Effector memory CD8-positive, alpha-beta T cell (primary cell): ENCODE measurements at regions not wholly inside any gene's neighbourhood (a gene's known extent, or its start where the extent isn't known, plus 50 kb on each side); places are given as distances from the start of the nearest gene placed in this dataset.

Source experiments
- ATAC-seq: fragments of 150-1000 bp; cut with Tn5 transposase; replicated peaks from 2 replicates; pipeline ENCODE4 v1.10.0; 2021; ENCODE audit warnings: mild to moderate bottlenecking, moderate library complexity
- DNase-seq, 3 experiments: peaks; one replicate each; pipeline ENCODE4 v3.0.0; 2021
- H3K27ac Mint-ChIP-seq, 2 donors: one replicate each; pipeline ENCODE4 v1.8.0; 2022; ENCODE audit warnings: mild to moderate bottlenecking in 2 of 2, mixed read lengths in 2 of 2, moderate library complexity in 2 of 2
- H3K27me3 Mint-ChIP-seq, 2 donors: one replicate each; pipeline ENCODE4 v1.8.0; 2022; ENCODE audit warnings: mixed read lengths in 2 of 2
- H3K36me3 Mint-ChIP-seq: one replicate; pipeline ENCODE4 v1.8.0; 2022; ENCODE audit warnings: mild to moderate bottlenecking, moderate library complexity, mixed read lengths; ENCODE audit not compliant: insufficient read depth
- H3K4me1 Mint-ChIP-seq, 2 donors: one replicate each; pipeline ENCODE4 v1.8.0; 2022; ENCODE audit warnings: low read depth in 2 of 2, mixed read lengths in 2 of 2
- H3K4me3 Mint-ChIP-seq, 2 donors: one replicate each; pipeline ENCODE4 v1.8.0; 2022; ENCODE audit warnings: mild to moderate bottlenecking in 2 of 2, mixed read lengths in 2 of 2, moderate library complexity in 2 of 2
- H3K9me3 Mint-ChIP-seq, 2 donors: one replicate each; pipeline ENCODE4 v1.8.0; 2022; ENCODE audit warnings: mixed read lengths in 2 of 2

DNA sequence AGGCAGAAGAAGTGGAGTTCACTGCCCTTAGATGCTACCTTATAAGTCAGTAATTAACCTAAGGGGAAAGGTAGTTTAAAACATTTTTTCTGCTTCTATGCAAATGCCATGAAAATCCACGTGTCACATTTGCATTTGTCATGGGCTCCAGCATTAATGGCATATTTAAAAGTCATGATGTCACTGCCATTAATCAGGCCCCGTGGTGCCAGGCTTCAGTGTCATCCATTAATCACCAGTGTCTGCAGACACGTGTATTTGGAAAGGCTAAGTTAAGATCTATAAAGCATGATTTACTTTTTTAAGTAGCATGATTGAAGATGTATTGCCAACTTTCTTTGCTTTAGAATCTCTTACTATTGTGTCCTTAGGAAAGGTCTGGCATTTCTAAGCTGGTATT, 857.8 kb downstream of the TUSC7 start:
- Mint-ChIP-seq H3K9me3 (peaks cover 6 to 13% of the 10 kb centered on the region in 2 donors), H3K27ac (no peak overlapping the region), H3K27me3 (no peaks in the 10 kb centered on the region), H3K4me1 (no peaks in the 10 kb centered on the region), H3K36me3 (no peaks in the 10 kb centered on the region), H3K4me3 (no peak overlapping the region)
- ATAC-seq (no peak), DNase-seq (no peak)

DNA sequence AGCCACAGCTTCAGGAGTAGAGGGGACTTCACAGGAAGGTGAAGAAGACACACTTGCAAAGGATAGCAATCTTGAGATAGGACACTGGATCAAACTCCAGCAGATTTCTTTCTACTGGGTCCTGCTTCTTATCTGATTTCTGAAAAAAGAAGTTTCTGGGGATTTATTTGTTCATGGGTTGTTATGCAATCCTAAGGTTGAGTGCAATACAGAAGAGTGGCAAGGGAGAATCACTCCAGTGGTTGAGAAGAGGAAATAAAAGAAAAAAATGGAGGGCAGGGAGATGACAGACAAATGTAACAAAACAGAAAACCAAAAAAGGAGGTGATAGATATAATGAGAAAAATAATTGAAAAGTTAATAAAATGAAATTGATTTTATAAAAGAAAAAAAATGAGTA, 858.3 kb downstream of the TUSC7 start:
- Mint-ChIP-seq H3K9me3 (peaks cover 8 to 11% of the 10 kb centered on the region in 2 donors), H3K4me3 (no peak overlapping the region), H3K27ac (no peak overlapping the region), H3K36me3 (no peaks in the 10 kb centered on the region), H3K4me1 (no peaks in the 10 kb centered on the region), H3K27me3 (no peaks in the 10 kb centered on the region)
- ATAC-seq = no peak
- no peak for DNase-seq

DNA sequence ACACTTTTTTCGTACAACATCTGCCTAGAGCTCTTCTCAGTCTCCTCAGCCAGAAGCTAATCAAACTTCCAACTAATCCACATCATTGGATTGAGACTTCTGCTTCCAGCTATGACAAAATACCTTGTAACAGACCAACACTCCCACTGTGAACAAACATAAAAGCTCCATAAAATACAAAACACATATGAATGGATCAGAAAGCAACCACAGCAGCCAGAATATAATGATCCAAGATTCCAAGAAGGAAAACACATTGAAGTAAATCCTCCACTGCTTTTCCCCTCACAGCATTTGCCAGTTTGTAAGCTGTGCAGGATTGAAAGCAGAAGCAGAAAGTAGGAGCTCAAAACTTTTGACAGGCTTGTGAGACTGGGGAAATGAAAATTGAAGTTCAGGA, 863.2 kb downstream of the TUSC7 start:
- Mint-ChIP-seq H3K27ac (no peak overlapping the region), H3K36me3 (no peaks in the 10 kb centered on the region), H3K4me3 (no peak overlapping the region), H3K4me1 (no peaks in the 10 kb centered on the region), H3K27me3 (no peaks in the 10 kb centered on the region), H3K9me3 (peaks cover 0 to 6% of the 10 kb centered on the region in 2 donors)
- ATAC-seq = no peak
- DNase-seq = no peak

GRCh38 chr3:117580806-117581205, 871.2 kb downstream of the TUSC7 start:
- Mint-ChIP-seq H3K4me1 (no peaks in the 10 kb centered on the region), H3K27me3 (no peaks in the 10 kb centered on the region), H3K27ac (no peak overlapping the region), H3K9me3 (peaks cover 0 to 6% of the 10 kb centered on the region in 2 donors), H3K36me3 (no peaks in the 10 kb centered on the region), H3K4me3 (no peak overlapping the region)
- DNase-seq = no peak
- ATAC-seq = no peak

DNA sequence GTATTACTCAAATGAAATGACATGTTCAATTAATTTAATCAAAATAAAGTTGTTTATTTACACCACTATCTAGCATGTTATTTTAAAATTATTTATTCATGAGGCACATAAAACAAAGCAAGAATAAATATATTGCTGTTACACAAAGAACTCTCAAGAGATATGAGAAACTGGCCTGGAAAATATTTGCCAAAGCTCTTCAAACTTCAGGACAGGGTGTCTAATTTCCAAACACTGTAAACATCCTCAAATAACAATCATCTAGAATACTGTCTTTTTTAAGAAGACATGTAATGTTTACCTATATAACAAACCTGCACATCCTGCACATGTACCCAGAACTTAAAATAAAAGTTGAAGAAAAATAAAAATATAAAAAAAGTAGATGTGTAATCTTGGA, 876.6 kb downstream of the TUSC7 start:
- no peak overlapping the region for H3K4me3 Mint-ChIP-seq
- H3K36me3 Mint-ChIP-seq = no peaks in the 10 kb centered on the region
- H3K27me3 Mint-ChIP-seq = no peaks in the 10 kb centered on the region
- DNase-seq = no peak
- peaks cover 0 to 10% of the 10 kb centered on the region in 2 donors for H3K9me3 Mint-ChIP-seq
- ATAC-seq = no peak
- no peaks in the 10 kb centered on the region for H3K4me1 Mint-ChIP-seq
- no peak overlapping the region for H3K27ac Mint-ChIP-seq

DNA sequence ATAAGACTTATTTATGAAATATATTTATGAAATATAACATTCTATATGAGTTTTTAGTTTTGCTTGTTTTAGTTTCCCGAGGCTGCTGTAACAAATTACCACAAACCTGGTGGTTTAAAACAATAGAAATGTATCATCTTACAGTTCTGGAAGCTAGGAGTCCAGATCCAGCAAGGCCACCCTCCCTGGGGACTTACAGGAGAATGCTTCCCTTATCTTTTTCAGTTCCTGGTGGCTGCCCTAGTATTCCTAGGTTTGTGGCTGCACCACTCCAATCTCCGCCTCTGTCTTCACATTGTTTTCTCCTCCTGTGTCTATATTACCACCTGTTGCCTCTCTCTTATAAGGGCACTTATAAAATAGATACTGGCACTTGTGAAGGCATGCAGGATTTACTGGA, 877.8 kb downstream of the TUSC7 start:
- Mint-ChIP-seq H3K36me3 (no peaks in the 10 kb centered on the region), H3K27me3 (no peaks in the 10 kb centered on the region), H3K9me3 (peaks cover 0 to 15% of the 10 kb centered on the region in 2 donors), H3K27ac (no peak overlapping the region), H3K4me3 (no peak overlapping the region), H3K4me1 (no peaks in the 10 kb centered on the region)
- no peak for DNase-seq
- ATAC-seq = no peak

GRCh38 chr3:117589454-117589853, 879.9 kb downstream of the TUSC7 start:
- Mint-ChIP-seq H3K9me3 (peaks cover 0 to 17% of the 10 kb centered on the region in 2 donors), H3K4me1 (no peaks in the 10 kb centered on the region), H3K27ac (no peak overlapping the region), H3K4me3 (no peak overlapping the region), H3K27me3 (no peaks in the 10 kb centered on the region), H3K36me3 (no peaks in the 10 kb centered on the region)
- DNase-seq = no peak
- no peak for ATAC-seq

- Mint-ChIP-seq H3K36me3 (no peaks in the 10 kb centered on the region), H3K27me3 (no peaks in the 10 kb centered on the region), H3K27ac (no peak overlapping the region), H3K9me3 (peaks cover 0 to 18% of the 10 kb centered on the region in 2 donors), H3K4me3 (no peak overlapping the region), H3K4me1 (no peaks in the 10 kb centered on the region)
- ATAC-seq (no peak), DNase-seq (no peak)
Measured at GRCh38 chr3:117595615-117596014, 886.0 kb downstream of the TUSC7 start.

DNA sequence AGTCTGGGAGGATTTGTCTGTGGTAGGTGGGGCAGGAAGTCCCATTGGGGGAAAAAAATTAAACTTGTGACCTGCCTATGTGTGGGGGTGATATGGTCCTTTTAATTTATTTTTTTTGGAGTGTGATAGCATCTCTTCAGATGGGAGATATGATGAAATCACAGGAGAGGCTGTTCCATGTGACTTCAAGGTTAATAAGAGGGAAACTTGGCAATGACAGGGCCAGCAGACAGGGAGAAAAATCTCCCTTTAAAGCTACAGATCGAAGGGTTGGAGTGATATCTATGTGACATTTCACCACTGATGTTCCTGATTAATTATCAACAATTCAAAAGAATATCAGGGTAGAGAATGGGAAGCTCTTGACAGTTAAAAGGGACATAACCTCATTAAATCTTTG, 886.9 kb downstream of the TUSC7 start:
- no peak overlapping the region for H3K4me3 Mint-ChIP-seq
- no peaks in the 10 kb centered on the region for H3K36me3 Mint-ChIP-seq
- no peak overlapping the region for H3K27ac Mint-ChIP-seq
- no peaks in the 10 kb centered on the region for H3K4me1 Mint-ChIP-seq
- no peaks in the 10 kb centered on the region for H3K27me3 Mint-ChIP-seq
- ATAC-seq (no peak), DNase-seq (no peak)
- H3K9me3 Mint-ChIP-seq = peaks cover 0 to 14% of the 10 kb centered on the region in 2 donors

GRCh38 chr3:117597865-117598264, 888.3 kb downstream of the TUSC7 start:
- H3K9me3 Mint-ChIP-seq = peaks cover 6 to 10% of the 10 kb centered on the region in 2 donors
- no peak for DNase-seq
- no peaks in the 10 kb centered on the region for H3K36me3 Mint-ChIP-seq
- H3K4me1 Mint-ChIP-seq = no peaks in the 10 kb centered on the region
- no peak for ATAC-seq
- no peaks in the 10 kb centered on the region for H3K27me3 Mint-ChIP-seq
- H3K27ac Mint-ChIP-seq = no peak overlapping the region
- no peak overlapping the region for H3K4me3 Mint-ChIP-seq

- no peaks in the 10 kb centered on the region for H3K27me3 Mint-ChIP-seq
- peaks cover 6 to 8% of the 10 kb centered on the region in 2 donors for H3K9me3 Mint-ChIP-seq
- H3K4me3 Mint-ChIP-seq = no peak overlapping the region
- DNase-seq = no peak
- H3K27ac Mint-ChIP-seq = no peak overlapping the region
- ATAC-seq = no peak
- no peaks in the 10 kb centered on the region for H3K36me3 Mint-ChIP-seq
- H3K4me1 Mint-ChIP-seq = no peaks in the 10 kb centered on the region
Measured at GRCh38 chr3:117600112-117600511, 890.5 kb downstream of the TUSC7 start.

DNA sequence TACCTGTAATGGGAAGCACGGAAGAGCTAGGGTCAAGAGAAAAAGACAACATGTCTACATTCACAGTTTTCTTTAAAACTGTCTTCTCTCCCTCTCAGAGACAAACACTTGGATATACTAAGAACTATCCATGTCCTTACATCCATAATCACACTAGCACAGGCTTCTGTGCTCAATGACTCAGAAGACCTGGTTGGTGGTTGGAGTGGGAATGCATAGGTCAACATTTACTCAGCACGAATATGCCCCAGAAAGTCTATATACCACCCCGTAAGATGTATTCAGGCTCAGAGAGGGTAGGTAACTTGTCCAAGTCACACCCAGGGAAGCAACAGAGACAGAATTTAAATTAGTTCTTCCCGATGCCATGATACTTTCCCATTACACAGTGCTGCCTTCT, 891.1 kb downstream of the TUSC7 start:
- no peak for ATAC-seq
- no peak for DNase-seq
- H3K36me3 Mint-ChIP-seq = no peaks in the 10 kb centered on the region

DNA sequence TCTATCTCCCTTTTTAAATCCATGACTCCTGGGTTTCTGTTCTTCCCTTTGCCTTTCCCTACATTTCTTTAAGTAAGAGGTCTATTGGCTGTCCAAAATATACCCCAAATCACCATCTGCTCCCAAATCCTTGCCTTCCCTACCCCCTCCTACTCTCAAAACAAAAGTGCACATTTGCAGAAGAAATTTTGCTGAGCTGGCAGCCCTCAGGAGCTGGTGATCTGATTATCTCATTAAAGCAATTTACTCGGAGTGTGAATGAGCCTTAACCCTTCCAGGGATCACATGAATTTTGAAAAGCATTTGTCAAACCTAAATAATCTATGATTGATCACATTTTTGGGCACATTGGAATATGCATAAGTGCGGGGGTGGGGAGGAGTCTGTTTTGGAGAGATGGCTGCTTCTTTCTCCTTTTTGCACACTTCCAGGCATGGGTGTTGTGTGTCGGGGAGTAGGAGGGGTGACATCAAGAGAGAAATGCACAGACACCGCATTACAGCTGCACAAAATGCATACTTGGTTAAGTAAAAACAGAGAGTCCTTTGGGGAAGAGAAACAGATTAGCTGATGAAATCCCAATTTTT, 892.6 kb downstream of the TUSC7 start:
- H3K4me3 Mint-ChIP-seq = no peak overlapping the region
- no peaks in the 10 kb centered on the region for H3K36me3 Mint-ChIP-seq
- DNase-seq (no peak), ATAC-seq (no peak)
- H3K27ac Mint-ChIP-seq = no peak overlapping the region
- peaks cover 2 to 8% of the 10 kb centered on the region in 2 donors for H3K9me3 Mint-ChIP-seq
- no peaks in the 10 kb centered on the region for H3K27me3 Mint-ChIP-seq
- H3K4me1 Mint-ChIP-seq = no peaks in the 10 kb centered on the region

More for the DNA sequence above, 891.1 kb downstream of the TUSC7 start:
- Mint-ChIP-seq H3K9me3 (peaks cover 3 to 8% of the 10 kb centered on the region in 2 donors), H3K27ac (no peak overlapping the region), H3K4me1 (no peaks in the 10 kb centered on the region), H3K27me3 (no peaks in the 10 kb centered on the region), H3K4me3 (no peak overlapping the region)

GRCh38 chr3:117603097-117603496, 893.5 kb downstream of the TUSC7 start:
- Mint-ChIP-seq H3K36me3 (no peaks in the 10 kb centered on the region), H3K4me1 (no peaks in the 10 kb centered on the region), H3K27me3 (no peaks in the 10 kb centered on the region), H3K9me3 (peaks cover 4 to 8% of the 10 kb centered on the region in 2 donors), H3K27ac (no peak overlapping the region), H3K4me3 (no peak overlapping the region)
- no peak for DNase-seq
- no peak for ATAC-seq

- Mint-ChIP-seq H3K9me3 (peaks cover 13 to 19% of the 10 kb centered on the region in 2 donors), H3K27ac (no peak overlapping the region), H3K4me1 (no peaks in the 10 kb centered on the region), H3K36me3 (no peaks in the 10 kb centered on the region), H3K4me3 (no peak overlapping the region), H3K27me3 (no peaks in the 10 kb centered on the region)
- no peak for DNase-seq
- ATAC-seq = no peak
Measured at GRCh38 chr3:117606866-117607265, 897.3 kb downstream of the TUSC7 start.
